Stomach (tissue), 4 donors: ENCODE measurements at regions not wholly inside any gene's neighbourhood (a gene's known extent, or its start where the extent isn't known, plus 50 kb on each side); places are given as distances from the start of the nearest gene placed in this dataset.

ENCODE experiments used
- CTCF ChIP-seq, 7 experiments: fragments of 450-650 bp in 4 of 7; fragments of 200-600 bp in 3 of 7; sonication (generic) in 3 of 7; IDR thresholded peaks; one replicate each; pipeline ENCODE4 v1.5.1; 2016 to 2019; ENCODE audit warnings: antibody characterized with exemption in 7 of 7, control low read depth in 2 of 7, mild to moderate bottlenecking in 1 of 7
- POLR2A ChIP-seq, 4 donors: fragments of 450-650 bp; IDR thresholded peaks; one replicate each; pipeline ENCODE4 v1.6.1; 2016; ENCODE audit warnings: antibody characterized with exemption in 4 of 4, control low read depth in 2 of 4, mild to moderate bottlenecking in 1 of 4, moderate library complexity in 1 of 4
- POLR2AphosphoS5 ChIP-seq, 3 donors: sonication (generic); formaldehyde crosslinking; IDR thresholded peaks; one replicate each; pipeline ENCODE4 v1.6.1; 2016; ENCODE audit warnings: antibody characterized with exemption in 3 of 3

DNA sequence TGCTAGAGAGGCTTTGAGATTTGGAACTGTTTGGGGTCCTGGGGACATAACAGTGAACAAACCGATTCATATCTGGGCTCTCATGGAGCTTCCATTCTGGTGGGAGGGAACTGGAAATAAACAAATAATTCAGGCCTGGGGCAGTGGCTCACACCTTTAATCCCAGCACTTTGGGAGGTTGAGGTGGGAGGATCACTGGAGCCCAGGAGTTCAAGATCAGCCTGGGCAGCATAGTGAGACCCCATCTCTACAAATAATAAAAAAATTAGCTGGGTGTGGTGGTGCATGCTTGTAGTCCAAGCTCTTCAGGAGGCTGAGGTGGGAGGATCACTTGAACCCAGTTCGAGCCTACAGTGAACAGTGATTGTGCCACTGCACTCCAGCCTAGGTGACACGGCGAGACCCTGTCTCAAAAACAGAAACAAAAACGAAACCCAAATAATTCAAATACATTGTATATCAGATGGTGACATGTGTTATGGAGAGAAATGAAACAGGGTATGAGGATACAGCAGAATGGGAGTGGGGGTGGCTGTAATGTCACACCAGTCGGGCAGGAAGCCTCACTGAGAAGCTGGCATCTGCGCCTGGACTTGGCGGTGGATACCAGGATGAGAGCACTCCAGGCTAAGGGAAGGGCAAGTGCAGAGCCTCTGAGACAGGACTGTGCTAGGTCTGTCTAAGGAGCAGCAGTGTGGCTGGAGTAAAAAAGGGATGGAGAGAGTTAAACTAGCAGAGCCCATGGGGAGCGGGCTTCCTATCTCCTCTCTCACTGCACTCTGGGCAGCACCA lies 131.1 kb upstream of the ZNF536 start:
- TF ChIP-seq CTCF (IDR thresholded peaks at IDR 0.05) (no peak), POLR2A (IDR thresholded peaks at IDR 0.05) (no peak), POLR2AphosphoS5 (IDR thresholded peaks at IDR 0.05) (no peak)
